PC-9 (cell line): ENCODE measurements at regions not wholly inside any gene's neighbourhood (a gene's known extent, or its start where the extent isn't known, plus 50 kb on each side); places are given as distances from the start of the nearest gene placed in this dataset.

Experiments used
- BruUV-seq: library from RNA; stranded (reverse); fragments of 400-500 nt; replicated peaks from 2 replicates; lab custom pipeline; 2021; lab: Mats Ljungman, UMichigan
- CTCF ChIA-PET: fragments of 300-600 bp; sonication (Branson Sonifier 250); formaldehyde crosslinking; loops from one replicate; lab custom pipeline; 2022; ENCODE audit warnings: antibody characterized with exemption; lab: Charles Lee
- POLR2A ChIA-PET: fragments of 300-600 bp; sonication (Branson Sonifier 250); formaldehyde crosslinking; loops from one replicate; lab custom pipeline; 2022; ENCODE audit warnings: antibody characterized with exemption; ENCODE audit not compliant: unreplicated experiment; lab: Charles Lee
- DNase-seq, 2 experiments: peaks; one replicate each; pipeline versions ENCODE4 v3.0.0 to v3.0.0-alpha.2; 2015 to 2022; ENCODE audit warnings: mixed read lengths in 1 of 2
- H2AFZ ChIP-seq: fragments of 200-600 bp; sonication (generic); 2 replicates; pipeline ENCODE4 v1.8.1; 2017; ENCODE audit warnings: antibody characterized with exemption
- H3F3A ChIP-seq: fragments of 200-600 bp; sonication (generic); 2 replicates; pipeline ENCODE4 v1.8.1; 2017; ENCODE audit warnings: antibody characterized with exemption, mild to moderate bottlenecking, low read depth; ENCODE audit not compliant: insufficient read depth
- H3K27ac ChIP-seq: fragments of 200-600 bp; sonication (generic); 2 replicates; pipeline ENCODE4 v1.6.1; 2016; ENCODE audit warnings: mixed run types
- H3K27me3 ChIP-seq: fragments of 200-600 bp; sonication (generic); 2 replicates; pipeline ENCODE4 v1.6.1; 2016; ENCODE audit warnings: low read depth, mixed run types; ENCODE audit not compliant: insufficient read depth
- H3K36me3 ChIP-seq: fragments of 200-600 bp; sonication (generic); 2 replicates; pipeline ENCODE4 v1.6.1; 2016; ENCODE audit warnings: low read depth, mixed run types
- H3K4me1 ChIP-seq: fragments of 200-600 bp; sonication (generic); replicated peaks from 2 replicates; pipeline ENCODE4 v1.6.1; 2016; ENCODE audit warnings: mixed run types; ENCODE audit not compliant: insufficient read depth
- H3K4me2 ChIP-seq: fragments of 200-600 bp; sonication (generic); 2 replicates; pipeline ENCODE4 v1.6.1; 2017; ENCODE audit warnings: mixed run types
- H3K4me3 ChIP-seq: fragments of 200-600 bp; sonication (generic); 2 replicates; pipeline ENCODE4 v1.6.1; 2016; ENCODE audit warnings: mixed run types
- H3K79me2 ChIP-seq: fragments of 200-600 bp; sonication (generic); 2 replicates; pipeline ENCODE4 v1.6.1; 2017; ENCODE audit warnings: low read depth, mixed run types
- H3K9me2 ChIP-seq: fragments of 200-600 bp; sonication (generic); 2 replicates; pipeline ENCODE4 v1.8.1; 2017; ENCODE audit warnings: mild to moderate bottlenecking; ENCODE audit not compliant: insufficient read depth
- H3K9me3 ChIP-seq: fragments of 200-600 bp; sonication (generic); 2 replicates; pipeline ENCODE4 v1.8.1; 2016; ENCODE audit warnings: low read depth; ENCODE audit not compliant: insufficient read depth
- H4K20me1 ChIP-seq: fragments of 200-600 bp; sonication (generic); 2 replicates; pipeline ENCODE4 v1.8.1; 2017; ENCODE audit not compliant: insufficient read depth
- CTCF ChIP-seq: fragments of 200-600 bp; sonication (generic); conservative IDR thresholded peaks from 2 replicates; pipeline ENCODE4 v1.6.1; 2017; ENCODE audit warnings: mixed run types, antibody characterized with exemption, mild to moderate bottlenecking, moderate library complexity
- EZH2 ChIP-seq: fragments of 200-600 bp; sonication (generic); IDR thresholded peaks from 2 replicates; pipeline ENCODE4 v1.8.0; 2017; ENCODE audit warnings: antibody characterized with exemption, low read depth
- intact Hi-C: fragments of 100-400 bp; cut with micrococcal nuclease; formaldehyde crosslinking; loops from one replicate; pipeline ENCODE4 v1.10.0; 2022; ENCODE audit not compliant: unreplicated experiment

GRCh38 chr21:41108668-41109585 lies 59.0 kb upstream of the BACE2 start:
- TF ChIP-seq CTCF (no peak), EZH2 (no peak)
- DNase-seq: no peak
- no TSS peak for BruUV-seq
- no peak overlapping the region for H3K4me3 ChIP-seq
- intact Hi-C loops: no loop called here
- no peaks in the 10 kb centered on the region for H3F3A ChIP-seq
- H3K4me2 ChIP-seq: no peak overlapping the region
- no peak overlapping the region for H2AFZ ChIP-seq
- no peaks in the 10 kb centered on the region for H3K4me1 ChIP-seq
- H3K36me3 ChIP-seq: no peaks in the 10 kb centered on the region
- no peaks in the 10 kb centered on the region for H4K20me1 ChIP-seq
- H3K27me3 ChIP-seq: peaks cover 68% of the 10 kb centered on the region
- H3K27ac ChIP-seq: no peak overlapping the region
- ChIA-PET CTCF (no interaction called here), POLR2A (no interaction called here)
- H3K9me2 ChIP-seq: no peaks in the 10 kb centered on the region
- H3K79me2 ChIP-seq: no peaks in the 10 kb centered on the region
- H3K9me3 ChIP-seq: no peaks in the 10 kb centered on the region

GRCh38 chr21:41110161-41110560 lies 57.8 kb upstream of the BACE2 start:
- no peak overlapping the region for H3K27ac ChIP-seq
- H3F3A ChIP-seq: no peaks in the 10 kb centered on the region
- ChIA-PET CTCF (no interaction called here), POLR2A (no interaction called here)
- no peak overlapping the region for H3K4me3 ChIP-seq
- H3K9me3 ChIP-seq: no peaks in the 10 kb centered on the region
- intact Hi-C loops: no loop called here
- no peak for TF ChIP-seq EZH2
- BruUV-seq: no TSS peak
- no peaks in the 10 kb centered on the region for H3K36me3 ChIP-seq
- no peaks in the 10 kb centered on the region for H3K79me2 ChIP-seq
- DNase-seq: no peak
- no peaks in the 10 kb centered on the region for H3K4me1 ChIP-seq
- no peak overlapping the region for H2AFZ ChIP-seq
- H3K4me2 ChIP-seq: no peak overlapping the region
- H3K27me3 ChIP-seq: peaks cover 57% of the 10 kb centered on the region
- H3K9me2 ChIP-seq: no peaks in the 10 kb centered on the region
- H4K20me1 ChIP-seq: no peaks in the 10 kb centered on the region

GRCh38 chr21:41110664-41111063 lies 57.3 kb upstream of the BACE2 start:
- Histone ChIP-seq H3K4me2 (no peak overlapping the region), H3K4me1 (no peaks in the 10 kb centered on the region), H2AFZ (no peak overlapping the region), H3K9me3 (no peaks in the 10 kb centered on the region), H3K79me2 (no peaks in the 10 kb centered on the region), H3K27ac (no peak overlapping the region), H3K9me2 (no peaks in the 10 kb centered on the region), H4K20me1 (no peaks in the 10 kb centered on the region), H3K27me3 (peaks cover 52% of the 10 kb centered on the region), H3K36me3 (no peaks in the 10 kb centered on the region), H3K4me3 (no peak overlapping the region), H3F3A (no peaks in the 10 kb centered on the region)
- BruUV-seq: no TSS peak
- ChIA-PET CTCF (no interaction called here), POLR2A (no interaction called here)
- intact Hi-C loops: no loop called here
- DNase-seq: no peak
- no peak for TF ChIP-seq CTCF
- no peak for TF ChIP-seq EZH2
